Left colon (tissue), 2 donors: ENCODE measurements at regions not wholly inside any gene's neighbourhood (a gene's known extent, or its start where the extent isn't known, plus 50 kb on each side); places are given as distances from the start of the nearest gene placed in this dataset.
A peak's percentile ranks its signal among the peaks of the same experiment; 100 is the strongest.

Experiments used
- ATAC-seq: fragments of 200-7000 bp; cut with Tn5 transposase; one replicate; pipeline ENCODE4 v1.9.1; 2020; ENCODE audit warnings: mild to moderate bottlenecking, moderate library complexity
- DNase-seq, 2 donors: peaks; one replicate each; pipeline ENCODE4 v3.0.0-alpha.2; 2020
- intact Hi-C, 2 donors: fragments of 100-400 bp; cut with DNase I in 1 of 2; cut with micrococcal nuclease in 1 of 2; formaldehyde crosslinking; loops; one replicate each; pipeline versions ENCODE4 v1.11.2 to v1.14.0; 2022; cut with DNase I, micrococcal nuclease
- donor health status: DM: no; HTN: no; CAD: no.
- donor health status: DM: yes; HTN: yes; CAD: no.

DNA sequence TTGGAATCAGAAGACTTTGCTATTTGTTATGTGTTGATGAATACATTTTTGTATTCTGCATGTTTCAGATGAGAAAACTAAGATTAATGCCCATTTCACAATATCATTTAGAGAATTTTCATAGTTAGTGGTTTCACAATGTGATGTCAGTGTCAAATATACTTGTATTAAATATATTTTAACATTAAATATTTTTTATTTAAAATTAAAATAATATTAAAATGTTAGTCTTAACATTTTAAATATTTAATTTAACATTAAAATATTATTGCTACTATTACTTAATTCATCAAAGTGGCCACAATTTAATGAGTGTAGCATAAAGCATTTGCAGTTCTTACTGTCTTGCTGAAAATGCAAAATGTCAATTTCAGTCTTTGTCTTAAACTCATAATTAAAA, 478.8 kb downstream of the KCNJ2 start:
- DNase-seq: no peak
- intact Hi-C loops: loop anchor here in 1 of 2 donors (10.0 kb wide), 1 partner anchor 1887 kb away; no protein-coding TSS in a partner anchor
- ATAC-seq: no peak

DNA sequence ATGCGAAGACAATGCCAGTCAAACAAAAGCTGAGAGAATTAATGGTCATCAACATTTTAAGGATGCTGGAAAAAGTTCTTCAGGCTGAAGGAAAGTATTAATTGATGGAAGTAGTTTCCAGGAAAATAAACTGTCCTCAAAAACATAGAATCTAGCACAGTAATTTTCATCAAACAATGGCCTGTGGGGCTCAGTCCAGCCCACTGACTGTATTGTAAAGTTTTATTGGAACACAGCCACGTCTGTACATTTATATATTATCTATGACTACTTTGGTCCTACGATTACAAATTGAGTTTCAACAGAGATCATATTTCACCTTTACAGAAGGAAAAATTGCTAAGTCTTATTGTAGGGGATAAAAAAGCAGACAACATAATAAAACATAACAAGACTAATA, 484.5 kb downstream of the KCNJ2 start:
- DNase-seq: no peak
- no peak for ATAC-seq

DNA sequence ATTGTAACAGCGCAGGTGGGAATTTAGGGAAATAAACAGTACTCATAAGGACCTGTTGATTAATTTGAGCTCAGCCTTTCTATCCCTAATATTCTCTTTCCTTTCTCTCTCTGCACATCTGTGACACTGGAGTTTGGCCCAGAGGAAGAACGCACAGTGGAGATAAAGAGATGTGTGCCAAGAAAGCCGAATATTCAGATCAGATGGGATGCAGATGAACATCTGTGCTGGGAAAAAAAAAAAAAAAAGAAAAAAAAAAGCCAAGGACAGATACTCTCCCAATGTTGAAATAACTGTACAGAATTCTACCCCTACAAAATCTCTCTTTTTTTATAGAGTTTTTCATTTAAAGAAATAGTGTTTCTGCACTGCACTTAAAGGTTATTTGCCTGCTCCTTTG, 485.4 kb downstream of the KCNJ2 start:
- ATAC-seq (no peak), DNase-seq (no peak)
- intact Hi-C loops: no loop called here

More for the DNA sequence above, 484.5 kb downstream of the KCNJ2 start:
- intact Hi-C loops: no loop called here

DNA sequence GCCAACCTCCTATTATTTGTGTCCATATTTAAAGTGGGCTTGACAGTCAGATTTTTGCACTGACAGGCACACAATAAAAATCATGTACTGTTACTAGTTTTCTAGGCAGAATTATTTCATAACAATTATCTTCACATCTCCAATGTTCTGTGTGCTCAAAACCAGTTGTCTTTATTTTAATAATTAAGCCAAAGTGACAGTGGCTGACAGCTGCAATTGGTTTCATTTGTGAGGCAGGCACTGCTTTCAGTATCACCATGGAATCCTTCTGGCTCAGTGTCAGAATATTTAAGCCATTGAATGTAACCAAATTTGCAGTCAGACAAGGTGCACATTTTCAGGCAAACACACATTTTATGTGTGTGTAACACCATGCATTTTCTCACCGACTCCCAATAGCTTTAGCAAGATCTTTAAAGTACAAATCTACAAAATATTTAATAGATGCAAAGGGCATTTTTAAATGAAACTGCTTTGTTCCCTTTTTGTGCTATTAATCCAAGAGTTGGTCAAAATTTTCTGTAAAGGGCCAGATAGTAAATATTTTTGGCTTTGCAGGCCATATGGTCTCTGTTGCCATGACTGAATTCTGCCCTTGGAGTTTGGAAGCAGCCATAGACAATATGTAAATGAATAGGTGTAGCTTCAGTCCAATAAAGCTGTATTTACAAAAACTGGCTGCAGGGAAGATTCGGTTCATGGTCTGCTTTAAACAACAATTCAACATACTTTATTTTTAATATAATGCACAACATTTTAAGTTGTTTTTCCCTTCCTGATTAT, 486.0 kb downstream of the KCNJ2 start:
- ATAC-seq (no peak), DNase-seq (no peak)
- intact Hi-C loops: no loop called here

DNA sequence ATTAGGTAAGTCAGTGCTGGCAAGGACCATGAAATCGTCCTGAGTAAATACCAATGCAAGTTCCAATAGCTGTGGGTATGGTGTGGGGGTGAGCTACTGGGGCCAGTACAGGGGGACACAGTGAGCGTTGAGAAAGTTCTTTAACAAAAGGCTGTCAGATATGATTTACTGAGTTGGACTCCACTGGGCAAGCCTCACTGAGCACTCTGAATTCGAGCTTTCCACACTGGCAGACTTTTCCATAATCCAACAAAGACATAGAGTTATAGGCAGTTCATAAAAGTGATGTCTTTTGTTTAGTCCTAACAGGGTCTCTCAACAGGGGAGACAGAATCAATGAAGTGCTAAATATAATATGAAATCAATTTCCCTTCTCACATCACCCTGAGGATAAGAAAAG, 489.0 kb downstream of the KCNJ2 start:
- ATAC-seq (no peak), DNase-seq (no peak)
- intact Hi-C loops: no loop called here

DNA sequence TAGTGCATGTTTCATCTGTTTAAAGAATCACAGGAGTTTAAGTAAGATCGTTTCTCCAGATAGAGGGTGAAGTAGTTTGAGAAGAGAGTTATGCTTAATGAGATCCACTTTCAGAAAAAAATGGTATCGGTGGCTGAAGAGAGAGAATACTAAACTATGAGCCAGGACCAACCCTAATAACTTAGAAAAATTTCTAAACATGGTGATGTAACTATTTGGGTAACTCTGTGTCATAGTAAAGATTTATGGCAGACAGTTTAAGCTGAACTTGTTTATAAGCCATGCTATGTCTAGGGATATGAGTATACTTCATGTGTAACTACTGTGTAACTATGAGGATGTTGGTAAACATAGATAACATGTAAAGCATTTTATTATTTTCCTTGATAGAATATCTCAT, 489.5 kb downstream of the KCNJ2 start:
- ATAC-seq (no peak), DNase-seq (no peak)
- intact Hi-C loops: no loop called here

DNA sequence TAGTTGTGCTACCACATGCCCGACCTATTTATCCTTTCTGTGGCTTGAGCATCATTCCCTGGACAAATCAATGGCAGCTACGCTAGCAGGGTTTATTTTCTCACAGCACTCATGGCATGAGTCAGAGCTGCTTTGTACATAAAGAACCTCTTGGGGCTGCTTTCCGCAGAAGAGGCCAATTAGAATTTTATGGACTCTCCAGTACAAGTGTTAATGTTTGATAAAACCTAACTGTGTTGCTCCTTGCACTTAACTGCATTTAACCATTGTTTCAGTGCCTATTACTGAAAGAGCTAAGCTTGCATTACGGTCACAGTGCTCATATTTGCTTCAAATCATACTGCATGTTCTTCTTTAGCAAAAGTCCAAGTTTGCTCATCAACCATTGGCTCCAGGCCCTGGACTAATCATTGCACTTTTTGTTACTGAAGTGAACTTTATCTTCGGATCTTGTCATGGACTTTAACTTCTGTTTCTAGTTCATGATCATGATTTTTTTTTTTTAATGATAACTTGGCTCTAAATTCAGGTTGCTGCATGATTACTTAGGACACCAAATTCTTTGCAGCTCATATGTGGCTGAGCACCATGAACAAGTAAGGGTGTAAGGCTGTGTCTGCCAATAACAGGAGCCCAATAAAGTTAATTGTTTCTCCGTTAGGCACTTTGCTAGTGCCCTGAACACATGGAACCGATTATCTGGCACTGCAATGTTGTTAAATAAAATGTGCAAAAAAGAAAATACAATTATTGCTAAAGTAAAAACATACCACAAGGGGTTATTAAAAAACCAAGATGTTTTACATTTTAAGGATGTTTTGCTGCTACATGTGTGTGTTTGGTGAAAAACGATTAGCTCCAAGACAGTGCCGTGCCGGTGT, 492.2 kb downstream of the KCNJ2 start:
- ATAC-seq: peak; percentile 97
- peak; percentile 16 to 45 for DNase-seq
- intact Hi-C loops: no loop called here

DNA sequence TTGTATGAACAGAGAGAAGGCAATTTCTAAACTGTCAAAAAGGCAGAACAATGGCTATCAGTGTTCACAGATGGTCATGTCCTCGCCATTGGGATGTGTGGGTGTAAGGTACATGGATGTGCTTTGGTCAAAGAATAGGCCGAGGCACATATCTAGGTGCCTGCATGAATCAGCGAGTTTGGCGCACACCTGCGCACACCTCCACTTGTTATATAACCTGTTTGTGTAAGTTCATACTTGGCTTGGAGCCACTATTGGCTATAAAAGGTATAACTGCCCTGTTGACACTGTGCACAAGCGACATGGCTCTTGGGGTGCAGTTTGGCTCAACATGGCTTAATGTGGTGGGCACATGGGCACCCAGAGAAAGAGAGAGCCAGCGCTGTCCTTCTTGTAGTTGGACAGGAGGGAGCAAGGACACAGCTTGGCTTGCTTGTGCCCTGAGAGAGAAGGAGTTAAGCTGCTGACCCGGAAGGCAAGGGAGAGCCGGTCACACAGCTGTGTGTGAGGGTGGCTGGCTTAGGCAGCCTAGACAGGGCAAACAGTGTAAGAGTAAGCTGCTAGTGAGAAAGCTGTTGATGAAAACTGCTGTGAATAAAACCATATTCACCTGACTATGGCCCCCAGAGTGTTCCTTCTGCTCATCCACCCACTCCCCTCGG, 499.1 kb downstream of the KCNJ2 start:
- ATAC-seq (peak; percentile 88), DNase-seq (peak; percentile 54 to 63)
- intact Hi-C loops: no loop called here

DNA sequence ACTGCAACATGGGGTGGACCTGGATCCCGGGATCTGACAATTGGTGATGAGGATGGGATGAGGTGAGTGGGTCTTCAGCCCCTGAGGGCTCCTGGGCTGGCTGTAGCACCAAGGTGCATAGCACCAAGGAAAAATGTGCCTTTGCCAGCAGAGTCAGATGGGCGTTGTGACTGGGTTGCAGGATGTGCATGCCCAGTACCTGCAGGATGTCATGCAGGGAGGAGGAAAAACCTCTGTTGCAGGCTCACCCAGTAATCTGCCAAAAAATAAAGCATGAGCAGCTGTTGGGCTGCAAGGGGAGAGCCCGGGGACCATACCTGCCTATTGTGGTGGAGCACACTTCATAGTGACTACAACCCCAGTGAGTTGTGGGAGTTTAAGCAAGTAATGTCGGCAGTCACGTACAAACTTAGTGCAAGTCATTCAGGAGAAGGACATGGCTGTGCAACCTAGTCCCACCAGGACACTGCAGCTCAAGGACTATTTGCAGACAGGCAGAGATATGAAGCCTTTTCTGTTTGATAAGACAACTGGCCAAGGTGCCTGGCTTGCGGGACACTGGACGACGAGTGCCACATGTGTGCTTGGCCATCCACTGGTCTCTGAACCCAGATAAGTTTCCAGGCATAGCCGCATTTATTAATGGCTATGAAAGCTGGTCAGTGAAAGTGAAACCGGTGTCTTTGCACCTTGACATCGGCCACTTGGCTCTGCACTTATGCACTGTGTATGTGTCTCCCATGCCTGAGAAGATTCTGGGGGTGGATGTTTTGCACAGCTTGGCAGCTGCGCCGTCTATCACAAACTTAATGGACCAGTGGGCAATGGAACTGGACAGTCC, 499.8 kb downstream of the KCNJ2 start:
- intact Hi-C loops: no loop called here
- DNase-seq (no peak), ATAC-seq (no peak)

DNA sequence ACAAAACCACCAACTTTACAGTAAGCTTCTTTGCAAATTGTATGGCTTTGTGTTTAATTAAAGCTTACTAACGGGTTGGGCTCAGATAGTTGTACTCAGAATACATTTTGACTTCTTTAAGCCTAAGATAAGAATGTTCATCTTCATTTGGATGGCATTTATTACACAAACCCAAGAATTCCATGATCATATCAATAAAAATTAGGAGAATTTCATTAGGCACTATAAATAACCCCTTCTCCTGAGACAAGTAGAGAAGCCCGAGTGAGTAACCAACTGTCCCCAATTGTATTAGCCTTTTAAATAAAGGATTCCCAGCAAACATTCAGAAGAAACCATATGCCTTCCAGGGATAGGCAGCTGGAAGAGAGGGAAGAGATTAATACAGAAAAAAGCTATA, 504.7 kb downstream of the KCNJ2 start:
- ATAC-seq (no peak), DNase-seq (no peak)
- intact Hi-C loops: no loop called here

DNA sequence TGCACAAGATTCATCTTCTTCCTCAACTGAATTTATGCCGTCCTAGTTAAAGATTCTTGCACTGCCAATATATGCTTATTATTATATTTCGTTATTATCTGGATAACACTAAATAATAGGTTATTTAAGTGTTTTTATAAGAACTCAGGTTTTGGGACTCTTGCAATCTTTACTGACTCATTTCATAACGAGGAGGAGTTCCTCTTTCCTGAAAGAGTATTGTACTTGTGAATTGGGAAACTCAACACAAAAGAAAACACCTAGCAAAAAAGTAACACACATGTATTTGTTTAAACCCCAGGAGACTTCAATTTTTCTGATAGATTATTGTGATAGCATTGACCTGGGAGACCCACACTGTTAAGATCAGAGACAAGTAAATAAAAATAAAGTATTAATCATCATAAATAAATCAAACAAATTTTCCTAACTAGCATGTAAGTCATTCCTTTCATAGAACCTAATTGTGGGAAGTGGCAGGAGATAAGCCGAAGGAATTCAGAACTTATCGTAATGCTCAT, 505.8 kb downstream of the KCNJ2 start:
- ATAC-seq: no peak
- DNase-seq: no peak
- intact Hi-C loops: no loop called here

DNA sequence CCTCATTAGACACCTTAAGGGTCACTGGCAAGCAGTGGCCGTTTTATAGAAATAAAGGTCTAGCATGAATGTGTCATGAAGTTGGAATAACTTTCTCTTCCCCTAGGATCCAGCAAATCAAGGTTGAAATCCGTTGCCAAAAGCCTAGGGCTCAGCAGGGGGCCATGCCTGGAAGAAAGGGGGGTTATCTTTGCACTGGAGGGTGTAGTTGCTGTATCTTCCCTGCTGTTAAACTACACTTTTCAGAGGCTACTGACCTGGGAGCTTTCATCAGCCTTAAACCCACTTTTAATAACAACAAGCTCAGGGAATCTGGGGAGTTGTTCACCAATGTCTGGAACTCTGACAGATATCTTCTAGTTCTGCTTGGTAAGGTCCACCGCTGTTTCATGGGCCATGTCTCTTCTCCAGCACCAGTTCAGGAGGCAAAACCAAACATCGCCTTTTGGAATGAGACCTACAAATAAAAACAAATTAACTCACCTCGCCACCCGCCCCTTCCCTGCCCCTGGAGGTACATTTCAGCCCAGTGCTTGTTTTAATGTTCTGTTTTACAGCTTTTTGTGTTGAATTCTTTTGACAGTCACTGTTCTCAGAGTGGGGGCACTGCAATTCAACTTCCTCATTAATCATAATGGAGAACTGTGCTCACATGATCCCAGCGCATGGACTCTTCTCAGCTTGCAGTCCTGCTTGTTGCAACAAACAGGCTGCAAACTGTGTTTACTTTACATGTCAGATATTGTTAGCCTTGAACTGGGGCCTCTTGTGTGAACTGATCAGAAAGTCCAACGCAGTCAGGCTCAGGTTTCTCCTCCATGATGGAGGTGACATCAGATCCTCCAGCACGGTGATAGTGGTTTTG, 508.7 kb downstream of the KCNJ2 start:
- intact Hi-C loops: no loop called here
- no peak for DNase-seq
- no peak for ATAC-seq

DNA sequence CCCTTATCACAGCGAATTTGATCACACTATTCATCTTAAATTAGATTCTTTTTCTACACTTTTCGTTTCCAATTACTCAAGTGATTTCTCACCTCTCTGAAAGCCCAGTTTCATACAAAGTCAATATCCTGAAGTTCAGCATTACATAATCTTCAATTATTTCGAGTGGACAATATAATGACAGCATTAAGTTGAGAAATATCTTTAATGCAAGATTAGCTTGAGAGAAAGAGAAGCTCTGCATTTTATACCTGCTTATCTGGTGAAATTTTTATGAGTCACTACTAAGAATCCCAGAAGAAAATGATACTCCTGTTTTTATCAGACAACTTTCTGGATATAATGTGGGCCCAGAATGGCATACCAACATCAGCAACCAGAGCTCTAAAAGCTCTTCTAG, 509.6 kb downstream of the KCNJ2 start:
- DNase-seq: no peak
- ATAC-seq: no peak
- intact Hi-C loops: no loop called here

DNA sequence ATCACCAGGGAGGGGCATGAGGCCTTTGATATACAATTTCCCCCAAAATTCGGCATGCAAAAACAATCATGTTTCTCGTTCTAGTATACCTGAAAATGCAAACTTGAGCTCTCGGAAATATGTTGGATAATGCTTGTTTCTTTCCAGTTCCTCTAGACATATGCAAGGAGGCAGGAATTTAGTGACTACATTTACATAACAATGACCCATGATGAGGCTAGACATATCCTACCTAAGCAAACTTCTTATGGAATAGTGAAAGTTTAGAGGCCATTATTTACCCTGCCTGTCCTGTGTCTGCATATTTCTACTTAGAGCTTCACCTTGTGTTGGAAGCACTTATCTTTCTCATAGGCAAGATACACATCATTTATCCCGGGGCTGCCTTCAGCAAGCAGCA, 514.6 kb downstream of the KCNJ2 start:
- intact Hi-C loops: no loop called here
- ATAC-seq (no peak), DNase-seq (no peak)

DNA sequence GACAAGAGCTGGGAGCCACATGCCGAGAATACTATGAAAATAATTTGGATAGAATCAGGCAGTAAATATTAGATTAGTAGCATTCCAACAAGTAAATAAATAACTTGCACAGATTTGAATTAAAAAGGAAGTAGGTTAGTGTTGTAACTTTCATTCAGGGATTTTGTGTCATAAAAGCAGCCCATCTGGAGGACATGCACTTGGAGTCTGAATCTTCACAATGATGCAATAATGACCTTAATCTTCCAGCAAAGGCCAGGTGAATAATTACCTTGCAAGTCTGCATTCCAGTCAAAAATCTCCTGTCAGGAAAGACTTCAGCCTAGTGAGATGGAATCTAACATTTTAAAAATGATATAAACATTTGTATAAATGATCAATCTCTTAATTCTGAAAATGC, 518.1 kb downstream of the KCNJ2 start:
- ATAC-seq: no peak
- intact Hi-C loops: no loop called here
- DNase-seq: no peak

DNA sequence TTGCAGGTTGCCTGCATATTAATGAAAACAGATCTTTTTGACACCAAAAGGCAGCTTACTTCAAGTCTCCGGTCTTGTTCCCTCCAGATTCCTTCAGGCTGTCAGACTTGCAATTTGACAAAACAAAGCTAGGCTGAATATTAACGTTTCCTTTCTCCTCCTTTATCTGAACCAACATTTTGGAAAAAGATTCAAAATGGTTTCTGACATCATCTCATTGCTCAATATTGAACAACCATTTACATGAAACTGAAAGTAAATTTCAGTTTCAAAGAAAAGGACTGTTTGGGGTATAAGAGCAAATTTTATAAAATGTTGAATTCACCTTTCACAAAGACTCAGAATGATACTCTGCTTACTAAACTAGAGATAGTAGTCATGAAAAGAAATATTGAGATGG, 521.8 kb downstream of the KCNJ2 start:
- ATAC-seq: no peak

DNA sequence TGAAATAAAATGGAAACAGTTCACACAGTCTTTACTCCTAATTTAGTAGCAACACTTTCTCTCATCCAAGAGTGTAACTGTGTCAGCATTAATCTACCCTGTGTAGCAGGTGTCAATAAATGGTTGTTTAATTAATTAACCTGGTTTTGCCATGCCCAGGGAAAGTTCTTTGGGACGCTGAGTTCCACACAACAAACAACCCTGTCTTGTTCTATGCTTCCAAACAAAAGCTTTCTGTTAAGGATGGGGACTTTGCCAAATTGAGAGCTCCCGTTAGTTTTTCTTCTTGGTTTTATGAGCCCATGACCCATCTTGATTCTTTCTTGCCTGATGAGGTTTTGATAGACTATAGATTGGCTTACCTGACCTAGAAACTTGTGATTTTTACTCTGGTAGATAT, 530.1 kb downstream of the KCNJ2 start:
- ATAC-seq (no peak), DNase-seq (no peak)
- intact Hi-C loops: no loop called here

More for the DNA sequence above, 521.8 kb downstream of the KCNJ2 start:
- intact Hi-C loops: no loop called here
- no peak for DNase-seq
